NCI-H2196 (cell line): ENCODE measurements at regions not wholly inside any gene's neighbourhood (a gene's known extent, or its start where the extent isn't known, plus 50 kb on each side); places are given as distances from the start of the nearest gene placed in this dataset.
"Not testable (repeated sequence)": the region's sequence is repeated elsewhere in the genome, so short reads cannot be mapped to it uniquely, and the experiment has no call there.

ENCODE experiments used
- DNase-seq: peaks from one replicate; lab custom pipeline; 2025; ENCODE audit not compliant: unreplicated experiment; lab: John Stamatoyannopoulos, UW

- no peak for DNase-seq
Observed at GRCh38 chr5:25764733-25765132, 1120.0 kb upstream of the CDH10 start.

GRCh38 chr5:25763781-25764180, 1119.0 kb upstream of the CDH10 start:
- DNase-seq, result no peak

- DNase-seq, result no peak
Observed at GRCh38 chr5:25754895-25755294, 1110.1 kb upstream of the CDH10 start.

- no peak for DNase-seq
Observed at GRCh38 chr5:25744908-25745307, 1100.1 kb upstream of the CDH10 start.

- no peak for DNase-seq
Observed at GRCh38 chr5:25716680-25717079, 1071.9 kb upstream of the CDH10 start.

- no peak for DNase-seq
Observed at GRCh38 chr5:25713259-25713658, 1068.5 kb upstream of the CDH10 start.

GRCh38 chr5:25707093-25707492, 1062.3 kb upstream of the CDH10 start:
- no peak for DNase-seq

GRCh38 chr5:25701936-25702335, 1057.2 kb upstream of the CDH10 start:
- DNase-seq, result no peak

- no peak for DNase-seq
Observed at GRCh38 chr5:25694801-25695200, 1050.0 kb upstream of the CDH10 start.

- no peak for DNase-seq
Observed at GRCh38 chr5:25688156-25688555, 1043.4 kb upstream of the CDH10 start.

GRCh38 chr5:25669645-25670401, 1025.0 kb upstream of the CDH10 start:
- DNase-seq, result no peak

GRCh38 chr5:25662610-25663009, 1017.8 kb upstream of the CDH10 start:
- DNase-seq, result no peak

- not testable (repeated sequence) for DNase-seq
Observed at GRCh38 chr5:25650316-25650715, 1005.5 kb upstream of the CDH10 start.

GRCh38 chr5:25649628-25650265, 1005.0 kb upstream of the CDH10 start:
- no peak for DNase-seq

- no peak for DNase-seq
Observed at GRCh38 chr5:25646421-25647341, 1001.9 kb upstream of the CDH10 start.

GRCh38 chr5:25641124-25641523, 996.3 kb upstream of the CDH10 start:
- no peak for DNase-seq

GRCh38 chr5:25619273-25619672, 974.5 kb upstream of the CDH10 start:
- no peak for DNase-seq

- DNase-seq, result peak; percentile 11
Observed at GRCh38 chr5:25618821-25619220, 974.0 kb upstream of the CDH10 start.

GRCh38 chr5:25614466-25614865, 969.7 kb upstream of the CDH10 start:
- DNase-seq, result no peak

- DNase-seq, result no peak
Observed at GRCh38 chr5:25604681-25605080, 959.9 kb upstream of the CDH10 start.

GRCh38 chr5:25579111-25579510, 934.3 kb upstream of the CDH10 start:
- DNase-seq, result peak; percentile 21

- no peak for DNase-seq
Observed at GRCh38 chr5:25573691-25574090, 928.9 kb upstream of the CDH10 start.
